ENCODE measurements at regions not wholly inside any gene's neighbourhood (a gene's known extent, or its start where the extent isn't known, plus 50 kb on each side); places are given as distances from the start of the nearest gene placed in this dataset.

- TF ChIP-seq, protein P1, sequence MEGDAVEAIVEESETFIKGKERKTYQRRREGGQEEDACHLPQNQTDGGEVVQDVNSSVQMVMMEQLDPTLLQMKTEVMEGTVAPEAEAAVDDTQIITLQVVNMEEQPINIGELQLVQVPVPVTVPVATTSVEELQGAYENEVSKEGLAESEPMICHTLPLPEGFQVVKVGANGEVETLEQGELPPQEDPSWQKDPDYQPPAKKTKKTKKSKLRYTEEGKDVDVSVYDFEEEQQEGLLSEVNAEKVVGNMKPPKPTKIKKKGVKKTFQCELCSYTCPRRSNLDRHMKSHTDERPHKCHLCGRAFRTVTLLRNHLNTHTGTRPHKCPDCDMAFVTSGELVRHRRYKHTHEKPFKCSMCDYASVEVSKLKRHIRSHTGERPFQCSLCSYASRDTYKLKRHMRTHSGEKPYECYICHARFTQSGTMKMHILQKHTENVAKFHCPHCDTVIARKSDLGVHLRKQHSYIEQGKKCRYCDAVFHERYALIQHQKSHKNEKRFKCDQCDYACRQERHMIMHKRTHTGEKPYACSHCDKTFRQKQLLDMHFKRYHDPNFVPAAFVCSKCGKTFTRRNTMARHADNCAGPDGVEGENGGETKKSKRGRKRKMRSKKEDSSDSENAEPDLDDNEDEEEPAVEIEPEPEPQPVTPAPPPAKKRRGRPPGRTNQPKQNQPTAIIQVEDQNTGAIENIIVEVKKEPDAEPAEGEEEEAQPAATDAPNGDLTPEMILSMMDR (IDR thresholded peaks at IDR 0.05): no peak
- TF ChIP-seq ZFX (IDR thresholded peaks at IDR 0.05; ENCODE audit: borderline replicate concordance): no peak
- H3K27ac ChIP-seq: no peak overlapping the region
Observed at GRCh38 chr12:67411562-67411961, 142.4 kb downstream of the CAND1 start.

- TF ChIP-seq ZFX (IDR thresholded peaks at IDR 0.05; ENCODE audit: borderline replicate concordance): no peak
- TF ChIP-seq, protein P1 (IDR thresholded peaks at IDR 0.05): no peak
- H3K27ac ChIP-seq: no peak overlapping the region
Observed at GRCh38 chr12:67413577-67413976, 144.4 kb downstream of the CAND1 start.

DNA sequence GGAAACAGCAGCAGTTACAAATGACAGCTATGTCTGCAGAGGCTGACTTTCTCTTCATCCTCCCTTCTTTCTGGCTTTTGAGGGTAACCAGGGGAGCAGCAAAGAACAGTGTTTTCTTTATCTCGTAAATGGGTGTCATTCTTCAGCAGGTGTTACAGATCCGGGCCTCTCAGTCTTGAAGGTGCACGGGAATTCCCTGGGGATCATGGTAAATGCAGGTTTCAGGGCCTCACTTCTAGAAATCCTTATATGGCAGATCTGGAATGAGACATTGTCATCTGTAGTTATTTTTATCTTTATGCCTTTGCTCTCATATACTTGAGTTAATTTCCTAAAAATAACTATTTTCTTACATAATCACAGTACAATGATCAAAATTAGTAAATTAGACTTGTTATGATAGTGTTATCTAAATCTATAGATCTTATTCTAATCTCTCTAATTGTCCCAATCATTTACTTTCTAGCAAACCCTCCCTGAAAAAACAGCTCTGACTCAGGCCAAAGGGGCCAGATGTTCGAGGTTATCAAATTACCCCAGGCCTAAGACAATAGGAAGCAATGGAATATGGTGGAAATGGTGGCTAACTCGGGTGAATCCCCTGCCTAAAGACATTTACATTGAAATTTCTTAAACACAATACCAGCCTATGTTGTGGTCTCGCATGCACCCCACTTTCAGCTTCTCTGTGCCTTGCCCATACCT, 145.0 kb downstream of the CAND1 start:
- TF ChIP-seq ZFX (IDR thresholded peaks at IDR 0.05; ENCODE audit: borderline replicate concordance): no peak
- TF ChIP-seq, protein P1 (IDR thresholded peaks at IDR 0.05): no peak
- H3K27ac ChIP-seq: no peak overlapping the region

GRCh38 chr12:67415473-67415872, 146.3 kb downstream of the CAND1 start:
- no peak overlapping the region for H3K27ac ChIP-seq
- TF ChIP-seq, protein P1 (IDR thresholded peaks at IDR 0.05): peak; percentile 74
- no peak for TF ChIP-seq ZFX (IDR thresholded peaks at IDR 0.05; ENCODE audit: borderline replicate concordance)

DNA sequence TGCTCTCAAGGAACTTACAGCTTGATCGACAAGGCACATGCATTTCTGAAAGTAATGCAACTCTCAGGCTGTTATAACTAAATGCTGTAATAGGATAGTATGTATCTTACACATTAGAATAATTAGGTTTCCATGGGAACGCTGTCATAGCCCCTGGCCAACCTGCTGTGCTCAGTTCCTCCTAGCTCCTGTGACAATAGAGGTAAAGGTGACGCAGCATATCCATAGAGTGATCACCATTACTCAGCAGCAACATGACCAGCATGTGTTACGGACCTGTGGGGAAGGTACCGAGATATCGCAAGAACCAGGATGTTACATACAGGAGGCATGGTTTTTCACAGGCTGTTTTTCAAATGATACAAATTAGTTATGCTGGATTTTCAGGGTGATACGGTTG, 150.7 kb downstream of the CAND1 start:
- TF ChIP-seq, protein P1 (IDR thresholded peaks at IDR 0.05): no peak
- no peak for TF ChIP-seq ZFX (IDR thresholded peaks at IDR 0.05; ENCODE audit: borderline replicate concordance)

DNA sequence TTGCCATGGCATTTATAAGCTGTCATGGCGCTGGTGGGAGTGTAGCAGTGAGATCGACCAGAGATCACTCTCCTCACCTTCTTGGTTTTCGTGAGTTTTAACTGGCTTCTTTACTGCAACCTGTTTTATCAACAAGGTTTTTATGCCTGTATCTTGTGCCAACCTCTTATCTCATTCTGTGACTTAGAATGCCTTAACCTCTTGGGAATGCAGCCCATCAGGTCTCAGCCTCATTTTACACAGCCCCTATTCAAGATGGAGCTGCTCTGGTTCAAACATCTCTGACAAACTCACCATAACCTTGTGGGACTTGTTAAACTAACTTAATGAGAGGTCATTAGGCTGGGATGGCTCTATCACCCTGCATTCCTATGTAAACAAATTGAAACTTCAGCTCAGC, 151.3 kb downstream of the CAND1 start:
- TF ChIP-seq ZFX (IDR thresholded peaks at IDR 0.05; ENCODE audit: borderline replicate concordance): no peak
- TF ChIP-seq, protein P1 (IDR thresholded peaks at IDR 0.05): no peak
- H3K27ac ChIP-seq: no peak overlapping the region

More for the DNA sequence above, 150.7 kb downstream of the CAND1 start:
- no peak overlapping the region for H3K27ac ChIP-seq

DNA sequence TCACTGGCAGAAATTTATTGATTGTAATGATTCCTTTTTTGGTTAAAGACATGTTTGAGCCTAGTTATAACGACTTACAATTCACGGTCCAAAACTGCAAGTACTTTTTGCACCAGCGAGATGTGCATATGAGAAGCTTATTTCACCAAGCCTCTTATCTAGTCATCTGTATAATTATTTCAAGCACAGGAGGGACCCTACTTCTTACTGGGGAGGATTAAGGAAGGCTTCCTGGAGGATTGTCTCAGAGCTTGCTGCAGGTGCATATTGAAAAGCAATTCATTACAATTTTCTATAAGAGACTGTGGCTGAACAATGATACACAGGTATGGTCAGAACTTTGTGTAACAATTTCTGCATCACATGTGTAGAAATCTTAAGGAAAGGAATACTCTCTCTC, 152.9 kb downstream of the CAND1 start:
- no peak for TF ChIP-seq ZFX (IDR thresholded peaks at IDR 0.05; ENCODE audit: borderline replicate concordance)
- TF ChIP-seq, protein P1 (IDR thresholded peaks at IDR 0.05): no peak
- no peak overlapping the region for H3K27ac ChIP-seq

Data from 22Rv1 (cell line).